22Rv1 (cell line): ENCODE measurements at regions not wholly inside any gene's neighbourhood (a gene's known extent, or its start where the extent isn't known, plus 50 kb on each side); places are given as distances from the start of the nearest gene placed in this dataset.

Source experiments
- H3K27ac ChIP-seq: fragments of 450-650 bp; 2 replicates; pipeline ENCODE4 v1.5.1; 2017
- ZFX ChIP-seq: fragments of 450-650 bp; IDR thresholded peaks from 2 replicates; pipeline ENCODE4 v1.6.1; 2017; ENCODE audit warnings: antibody characterized with exemption, borderline replicate concordance
- TF ChIP-seq, protein P1 (sequence below): fragments of 450-650 bp; IDR thresholded peaks from 2 replicates; pipeline ENCODE4 v1.5.1; 2017; ENCODE audit warnings: mild to moderate bottlenecking

DNA sequence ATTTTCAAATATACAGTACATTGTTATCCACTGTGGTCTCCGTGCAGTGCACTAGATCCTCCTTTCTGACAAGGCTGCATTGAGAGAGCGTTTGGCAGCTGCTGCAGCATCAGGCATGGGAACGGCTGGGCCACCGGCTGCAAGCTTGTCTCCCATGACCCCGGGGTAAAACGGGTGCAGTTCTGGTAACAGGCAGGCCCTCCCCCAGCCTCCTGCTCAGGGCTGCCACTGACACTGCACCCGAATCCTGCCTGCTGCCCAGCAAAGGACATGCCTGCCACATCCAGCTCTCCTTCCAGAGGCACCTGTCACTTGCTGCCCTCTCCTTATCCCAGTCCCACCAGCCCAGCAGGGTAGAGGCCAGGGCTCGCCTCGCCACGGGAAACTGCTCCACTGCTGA lies 124.5 kb upstream of the TMEM45B start:
- H3K27ac ChIP-seq: no peak overlapping the region
- TF ChIP-seq ZFX: no peak
- TF ChIP-seq, protein P1, sequence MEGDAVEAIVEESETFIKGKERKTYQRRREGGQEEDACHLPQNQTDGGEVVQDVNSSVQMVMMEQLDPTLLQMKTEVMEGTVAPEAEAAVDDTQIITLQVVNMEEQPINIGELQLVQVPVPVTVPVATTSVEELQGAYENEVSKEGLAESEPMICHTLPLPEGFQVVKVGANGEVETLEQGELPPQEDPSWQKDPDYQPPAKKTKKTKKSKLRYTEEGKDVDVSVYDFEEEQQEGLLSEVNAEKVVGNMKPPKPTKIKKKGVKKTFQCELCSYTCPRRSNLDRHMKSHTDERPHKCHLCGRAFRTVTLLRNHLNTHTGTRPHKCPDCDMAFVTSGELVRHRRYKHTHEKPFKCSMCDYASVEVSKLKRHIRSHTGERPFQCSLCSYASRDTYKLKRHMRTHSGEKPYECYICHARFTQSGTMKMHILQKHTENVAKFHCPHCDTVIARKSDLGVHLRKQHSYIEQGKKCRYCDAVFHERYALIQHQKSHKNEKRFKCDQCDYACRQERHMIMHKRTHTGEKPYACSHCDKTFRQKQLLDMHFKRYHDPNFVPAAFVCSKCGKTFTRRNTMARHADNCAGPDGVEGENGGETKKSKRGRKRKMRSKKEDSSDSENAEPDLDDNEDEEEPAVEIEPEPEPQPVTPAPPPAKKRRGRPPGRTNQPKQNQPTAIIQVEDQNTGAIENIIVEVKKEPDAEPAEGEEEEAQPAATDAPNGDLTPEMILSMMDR: no peak

DNA sequence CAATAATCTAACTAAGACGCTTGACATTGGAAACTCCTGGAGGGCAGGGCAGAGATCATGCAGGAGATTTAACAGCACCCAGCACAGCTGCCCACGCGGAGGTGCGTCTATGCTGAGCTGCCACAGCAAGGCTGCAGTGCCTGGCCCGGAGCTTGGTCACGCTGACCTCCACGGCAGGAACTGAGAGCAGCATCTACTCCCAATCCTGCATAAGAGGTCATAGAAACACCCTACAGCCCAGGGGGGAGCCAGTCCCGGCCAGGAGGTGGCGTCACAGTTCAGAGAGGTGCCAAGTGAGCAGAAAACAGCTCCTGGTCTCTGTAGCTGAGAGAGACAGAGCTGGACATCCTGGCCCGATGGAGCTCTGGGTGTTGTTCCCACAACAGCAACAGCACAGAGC lies 121.1 kb upstream of the TMEM45B start:
- no peak for TF ChIP-seq ZFX
- TF ChIP-seq, protein P1: no peak; the same call in 1 of the 2 replicates
- H3K27ac ChIP-seq: no peak overlapping the region

DNA sequence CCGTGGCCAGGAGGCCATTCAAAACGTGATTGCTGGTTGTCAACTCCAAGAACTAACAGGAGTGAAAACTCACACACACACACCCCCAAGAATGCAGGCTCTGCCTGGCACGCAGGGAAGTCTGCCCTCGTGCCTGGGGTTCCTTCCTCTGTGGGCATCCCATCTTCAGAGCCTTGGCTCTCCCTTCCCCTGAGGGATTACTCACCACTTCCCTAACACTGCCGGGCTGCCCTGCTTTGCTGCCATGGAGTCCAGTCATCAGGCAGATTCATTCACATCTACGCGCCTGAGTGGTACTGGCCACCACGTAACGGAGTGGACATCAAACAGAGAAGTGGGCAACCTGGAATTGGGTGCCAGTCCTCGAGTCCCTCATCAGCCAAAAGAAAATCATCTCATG lies 120.7 kb upstream of the TMEM45B start:
- no peak overlapping the region for H3K27ac ChIP-seq
- TF ChIP-seq, protein P1: no peak
- TF ChIP-seq ZFX: no peak

DNA sequence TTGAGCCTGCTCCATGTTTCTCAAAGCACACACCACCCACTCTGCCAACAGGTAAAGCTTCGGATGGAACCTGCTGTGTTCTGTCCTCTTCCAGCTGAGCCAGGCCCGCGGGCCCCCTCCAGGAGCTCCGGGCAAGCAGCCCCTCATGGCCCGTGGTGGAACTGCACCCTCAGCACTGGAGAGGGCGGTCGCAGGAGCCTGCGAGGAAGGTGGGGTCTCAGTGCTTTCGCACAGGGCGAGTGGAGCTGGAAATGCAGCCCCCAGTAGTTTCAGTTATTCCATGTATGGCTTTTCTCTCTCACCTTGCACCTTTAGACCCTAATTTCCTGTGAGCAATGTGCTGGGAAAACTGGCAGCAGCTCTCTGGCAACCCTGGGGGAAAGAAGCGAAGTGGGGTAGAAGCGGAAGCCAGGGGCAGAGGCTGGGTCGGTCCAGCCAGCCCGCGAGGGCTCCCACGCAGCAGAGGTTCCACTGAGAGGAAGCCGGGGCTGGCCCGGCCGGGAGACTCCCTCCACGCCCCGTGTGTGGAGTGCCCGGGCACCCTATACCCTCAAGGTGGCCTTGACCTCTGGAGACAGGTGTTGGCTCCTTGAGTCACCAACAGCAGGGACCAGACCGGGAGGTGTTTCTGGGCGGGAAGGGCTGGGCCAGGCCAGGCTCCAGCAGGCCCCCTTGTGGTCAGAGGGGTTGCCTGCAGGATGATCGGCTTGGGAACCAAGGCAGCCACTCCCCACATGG lies 119.9 kb upstream of the TMEM45B start:
- H3K27ac ChIP-seq: no peak overlapping the region
- TF ChIP-seq, protein P1: peak; percentile 88
- TF ChIP-seq ZFX: no peak

DNA sequence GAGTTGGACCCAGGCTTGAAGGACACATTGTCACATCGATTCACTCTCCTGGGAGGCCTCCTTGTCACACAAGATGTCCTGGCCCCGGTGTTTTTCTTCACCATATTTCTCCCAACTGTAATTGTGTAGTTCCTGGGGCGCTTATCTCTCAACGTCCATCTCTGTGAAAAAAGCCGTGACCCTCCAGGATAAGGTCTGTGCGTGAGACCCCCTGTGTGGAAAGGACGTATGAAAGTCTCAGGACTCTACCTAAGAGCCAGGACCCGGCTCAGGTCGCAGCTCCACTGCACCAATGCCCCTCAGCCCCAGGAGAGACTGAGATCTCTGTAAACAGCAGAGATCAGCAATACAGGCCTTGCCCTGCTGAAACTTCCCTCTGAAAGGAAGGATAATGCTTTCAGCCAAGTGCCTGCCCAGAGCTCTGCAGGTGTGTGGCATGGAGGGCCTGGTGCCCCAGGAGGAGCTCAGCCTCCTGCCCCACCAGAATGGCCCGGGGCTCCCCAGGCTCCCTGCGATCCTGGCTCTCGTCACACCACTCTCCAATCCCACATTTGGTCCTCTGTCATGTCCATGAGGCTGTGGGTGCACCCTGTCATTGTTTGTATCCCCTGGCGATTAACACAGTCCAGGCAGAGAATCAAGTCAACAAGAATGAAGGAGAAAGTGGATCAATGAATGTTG lies 119.2 kb upstream of the TMEM45B start:
- TF ChIP-seq ZFX: no peak
- TF ChIP-seq, protein P1: peak; percentile 37
- H3K27ac ChIP-seq: no peak overlapping the region

DNA sequence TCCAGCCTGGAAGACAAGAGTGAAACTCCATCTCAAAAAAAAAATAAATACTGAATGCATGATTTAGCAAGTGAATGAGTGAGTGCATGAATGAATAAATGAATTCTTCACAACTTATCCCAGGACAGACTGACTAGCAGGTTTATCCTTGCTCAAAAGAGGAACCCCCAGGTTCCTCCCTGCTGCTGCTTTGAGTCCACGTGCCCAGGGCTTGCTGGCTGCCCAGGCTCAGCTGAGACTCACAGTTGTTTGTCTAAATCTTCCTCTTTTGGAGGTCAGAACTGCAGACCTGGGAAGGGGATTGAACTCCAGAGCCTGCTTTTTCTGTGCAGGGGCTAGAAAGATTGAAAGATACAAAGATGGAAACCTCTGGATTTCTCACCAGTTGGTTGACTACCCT lies 117.4 kb upstream of the TMEM45B start:
- no peak overlapping the region for H3K27ac ChIP-seq
- TF ChIP-seq, protein P1: no peak
- no peak for TF ChIP-seq ZFX

DNA sequence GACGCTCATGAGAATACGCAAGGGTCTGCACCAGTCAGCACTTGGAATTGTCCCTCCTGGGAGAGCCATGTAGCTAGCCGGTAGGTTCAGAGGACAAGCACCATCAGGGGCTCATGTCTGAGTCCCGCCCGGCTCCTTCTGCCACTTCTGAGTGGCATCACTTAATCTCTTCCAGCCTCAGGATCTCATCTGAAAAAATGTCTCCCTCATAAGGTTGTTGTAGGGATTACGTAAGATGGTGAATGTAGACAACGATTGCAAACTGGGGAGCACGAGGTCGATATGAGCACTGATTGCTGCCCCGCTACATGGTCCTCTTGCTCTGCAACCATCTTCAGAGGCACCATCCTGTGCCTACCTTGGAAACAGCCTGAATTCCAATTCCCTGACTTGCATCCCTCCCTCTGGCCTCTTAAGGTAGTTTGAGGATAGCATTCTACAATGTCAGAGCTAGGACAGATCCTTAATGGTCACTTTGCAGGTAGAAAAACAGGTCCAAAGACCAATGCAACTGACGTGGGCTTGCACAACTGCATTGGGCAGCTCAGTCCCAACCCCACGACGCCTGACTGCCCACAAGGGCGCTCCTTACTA lies 115.8 kb upstream of the TMEM45B start:
- no peak for TF ChIP-seq ZFX
- TF ChIP-seq, protein P1: no peak

More for the DNA sequence above, 115.8 kb upstream of the TMEM45B start:
- H3K27ac ChIP-seq: no peak overlapping the region
